AG10803 (cell line): ENCODE measurements at regions not wholly inside any gene's neighbourhood (a gene's known extent, or its start where the extent isn't known, plus 50 kb on each side); places are given as distances from the start of the nearest gene placed in this dataset.

Experiments
- DNase-seq: peaks from one replicate; pipeline ENCODE4 v3.0.0; 2010; ENCODE audit warnings: low read depth
- H3K4me3 ChIP-seq: 2 replicates; pipeline ENCODE4 v1.5.1; 2011; ENCODE audit warnings: mild to moderate bottlenecking, low read length, control low read depth
- TF ChIP-seq, protein P1 (sequence below): conservative IDR thresholded peaks from 2 replicates; pipeline ENCODE4 v1.5.1; 2011; ENCODE audit warnings: mild to moderate bottlenecking, low read length, control low read depth, inconsistent platforms

DNA sequence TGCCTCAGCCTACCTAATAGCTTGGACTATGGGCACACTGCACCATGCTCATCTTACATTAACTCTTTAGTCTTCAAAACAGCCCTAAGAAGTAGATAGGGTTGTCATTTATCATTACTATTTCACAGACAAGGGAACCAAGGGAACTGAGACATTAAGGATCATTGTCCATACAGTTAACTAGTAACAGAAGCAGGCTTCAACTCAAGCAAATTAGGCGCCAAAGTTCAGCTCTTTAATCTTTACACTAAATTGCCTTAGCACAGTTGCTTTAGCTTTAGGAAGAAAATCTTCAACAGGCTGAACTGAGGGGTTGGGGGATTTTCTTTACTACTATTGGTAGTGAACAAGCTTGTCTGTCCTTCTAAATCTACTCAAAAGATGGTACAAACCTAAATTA lies 68.8 kb upstream of the CAND1 start:
- DNase-seq: no peak
- no peak overlapping the region for H3K4me3 ChIP-seq
- TF ChIP-seq, protein P1, sequence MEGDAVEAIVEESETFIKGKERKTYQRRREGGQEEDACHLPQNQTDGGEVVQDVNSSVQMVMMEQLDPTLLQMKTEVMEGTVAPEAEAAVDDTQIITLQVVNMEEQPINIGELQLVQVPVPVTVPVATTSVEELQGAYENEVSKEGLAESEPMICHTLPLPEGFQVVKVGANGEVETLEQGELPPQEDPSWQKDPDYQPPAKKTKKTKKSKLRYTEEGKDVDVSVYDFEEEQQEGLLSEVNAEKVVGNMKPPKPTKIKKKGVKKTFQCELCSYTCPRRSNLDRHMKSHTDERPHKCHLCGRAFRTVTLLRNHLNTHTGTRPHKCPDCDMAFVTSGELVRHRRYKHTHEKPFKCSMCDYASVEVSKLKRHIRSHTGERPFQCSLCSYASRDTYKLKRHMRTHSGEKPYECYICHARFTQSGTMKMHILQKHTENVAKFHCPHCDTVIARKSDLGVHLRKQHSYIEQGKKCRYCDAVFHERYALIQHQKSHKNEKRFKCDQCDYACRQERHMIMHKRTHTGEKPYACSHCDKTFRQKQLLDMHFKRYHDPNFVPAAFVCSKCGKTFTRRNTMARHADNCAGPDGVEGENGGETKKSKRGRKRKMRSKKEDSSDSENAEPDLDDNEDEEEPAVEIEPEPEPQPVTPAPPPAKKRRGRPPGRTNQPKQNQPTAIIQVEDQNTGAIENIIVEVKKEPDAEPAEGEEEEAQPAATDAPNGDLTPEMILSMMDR: no peak

DNA sequence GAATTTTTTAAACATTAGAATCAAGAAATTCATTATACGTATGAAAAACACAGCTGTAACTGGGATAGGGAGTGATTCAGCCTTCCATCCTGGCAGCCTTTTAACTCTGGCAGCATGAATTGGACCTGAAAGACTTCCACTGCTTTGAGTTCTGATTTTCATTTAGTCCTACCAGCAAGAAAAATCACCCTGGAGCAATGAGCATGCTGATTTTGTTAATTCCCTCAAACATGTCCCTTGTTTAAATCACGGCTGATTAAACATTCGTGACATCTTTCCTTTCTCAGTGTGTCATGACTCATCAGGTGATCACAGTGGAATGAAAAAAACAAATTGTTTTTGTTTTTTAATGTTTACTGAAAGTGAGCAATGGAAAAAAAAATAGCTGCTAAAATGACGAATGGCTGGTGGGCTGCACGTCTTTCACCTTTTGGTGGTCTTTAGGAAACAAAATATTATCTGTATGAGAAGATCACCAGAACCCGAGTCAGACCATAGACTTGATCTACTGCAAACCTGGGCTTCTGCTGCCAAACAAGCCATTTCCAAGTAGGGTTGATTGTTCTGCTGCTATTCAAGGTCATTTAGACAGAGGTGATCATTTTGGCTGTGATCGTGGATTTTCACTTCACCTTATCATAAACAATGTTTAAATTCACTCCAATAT lies 67.0 kb upstream of the CAND1 start:
- TF ChIP-seq, protein P1: no peak
- DNase-seq: no peak

DNA sequence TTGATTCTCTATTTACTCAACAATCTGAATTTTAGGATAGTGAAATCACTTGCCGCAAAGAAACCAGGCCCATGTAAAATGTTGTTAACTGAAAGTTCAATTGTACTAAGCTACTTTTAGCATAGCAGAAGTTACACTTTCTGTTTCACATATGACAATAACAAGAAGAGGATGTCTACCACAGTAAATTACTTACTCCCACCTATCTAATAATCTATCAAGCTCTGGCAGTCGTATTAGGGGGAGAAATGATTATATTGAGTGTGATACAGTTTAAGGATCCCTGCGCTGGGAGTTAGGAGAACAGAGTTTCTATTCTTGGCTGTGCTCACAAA lies 66.5 kb upstream of the CAND1 start:
- no peak overlapping the region for H3K4me3 ChIP-seq
- no peak for DNase-seq
- TF ChIP-seq, protein P1: no peak

More for the DNA sequence above, 67.0 kb upstream of the CAND1 start:
- no peak overlapping the region for H3K4me3 ChIP-seq

DNA sequence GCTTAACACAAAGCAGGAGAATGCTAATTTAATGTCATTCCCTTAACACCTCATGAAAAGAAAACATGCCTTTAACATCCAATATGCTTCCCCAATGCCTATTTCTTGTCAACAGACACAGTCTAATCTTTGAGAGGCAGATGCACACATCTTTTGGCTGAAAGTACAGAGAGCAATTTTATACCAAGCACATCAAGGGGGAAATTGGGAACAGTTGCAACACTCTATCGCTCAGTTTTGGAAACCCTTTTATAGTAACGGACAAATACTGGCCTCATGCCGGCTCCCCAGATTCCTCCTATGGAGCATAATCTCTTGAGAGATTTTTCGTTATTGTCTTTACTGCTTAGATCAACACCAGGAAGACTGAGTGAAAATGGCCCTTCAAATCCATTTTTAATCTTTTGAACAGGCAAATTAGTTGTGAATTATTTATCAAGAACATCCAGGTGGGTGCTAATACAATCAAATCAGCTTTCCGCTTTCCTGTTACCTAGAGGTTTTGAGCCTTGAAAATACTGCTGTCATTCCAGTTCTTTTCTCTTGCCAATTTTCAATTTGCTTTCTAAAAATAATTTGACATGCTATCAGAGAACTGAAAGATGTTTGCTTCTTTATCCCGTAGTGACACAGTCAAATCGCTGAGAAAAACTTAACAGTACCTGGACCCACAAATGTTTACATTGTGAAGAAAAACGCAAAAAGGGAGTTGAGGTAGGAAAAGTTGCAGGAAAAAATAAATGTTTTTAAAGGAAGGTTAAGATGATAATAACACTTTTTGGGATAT lies 60.7 kb upstream of the CAND1 start:
- DNase-seq: no peak

DNA sequence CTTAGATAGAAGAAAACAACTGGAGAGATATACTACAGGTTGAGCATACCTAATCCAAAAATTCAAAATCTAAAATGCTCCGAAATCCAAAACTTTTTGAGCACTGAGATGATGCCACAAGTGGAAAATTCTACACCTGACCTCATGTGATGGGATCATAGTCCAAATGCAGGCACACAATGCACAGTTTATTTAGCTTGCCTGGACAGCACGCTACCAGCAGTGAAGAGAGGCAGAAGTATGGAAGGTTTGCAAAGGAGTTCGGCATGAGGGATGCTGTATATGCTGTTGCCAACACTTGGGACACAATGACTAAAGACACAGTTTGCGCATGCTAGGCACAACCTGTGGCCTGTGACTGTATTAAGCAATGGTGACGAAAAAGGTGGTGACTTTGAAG lies 58.1 kb upstream of the CAND1 start:
- no peak overlapping the region for H3K4me3 ChIP-seq
- TF ChIP-seq, protein P1: no peak
- no peak for DNase-seq

More for the DNA sequence above, 60.7 kb upstream of the CAND1 start:
- no peak overlapping the region for H3K4me3 ChIP-seq
- TF ChIP-seq, protein P1: no peak

DNA sequence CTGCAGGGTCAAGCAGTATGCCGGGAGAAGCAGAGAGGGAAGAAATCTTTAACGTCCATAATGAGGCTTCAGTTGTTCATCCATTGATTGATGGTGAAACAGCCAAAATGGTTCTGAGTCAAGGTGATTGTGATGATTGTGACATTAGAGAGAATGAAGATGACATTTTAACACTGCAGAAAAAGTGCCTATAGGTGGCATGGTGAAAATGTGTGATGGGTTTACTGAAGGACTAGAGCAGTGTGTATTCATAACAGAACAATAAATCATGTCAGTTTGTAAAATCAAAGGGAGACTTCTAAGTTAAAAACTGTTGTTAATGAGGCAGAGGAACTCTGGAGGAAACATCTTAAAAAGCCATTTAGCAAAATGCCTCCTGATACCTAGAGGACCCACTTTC lies 57.7 kb upstream of the CAND1 start:
- TF ChIP-seq, protein P1: no peak
- DNase-seq: no peak
- H3K4me3 ChIP-seq: no peak overlapping the region

DNA sequence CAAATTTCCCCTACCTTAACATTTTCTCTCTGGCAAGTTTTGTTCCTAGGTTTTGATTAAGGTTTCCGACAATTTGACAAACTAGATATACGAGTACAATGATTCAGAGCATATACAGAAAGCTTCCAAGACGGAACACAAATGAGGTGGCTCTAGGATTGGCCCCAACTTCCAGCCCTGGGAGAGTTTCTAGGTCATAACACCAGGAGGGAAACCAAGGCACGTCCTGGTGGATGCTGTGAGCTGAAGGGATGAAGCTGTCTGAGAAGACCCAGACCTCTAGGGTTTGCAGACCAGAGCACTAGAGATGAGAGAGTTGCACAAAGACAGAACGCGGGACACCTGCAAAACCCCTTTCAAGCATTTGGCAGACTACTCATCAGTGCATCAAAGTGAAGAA lies 51.5 kb upstream of the CAND1 start:
- no peak overlapping the region for H3K4me3 ChIP-seq
- no peak for DNase-seq
- TF ChIP-seq, protein P1: no peak
